RCC 7860 (cell line): ENCODE measurements at regions not wholly inside any gene's neighbourhood (a gene's known extent, or its start where the extent isn't known, plus 50 kb on each side); places are given as distances from the start of the nearest gene placed in this dataset.

Experiments
- DNase-seq: peaks from one replicate; pipeline ENCODE4 v3.0.0-alpha.2; 2015; ENCODE audit warnings: low spot score
- FAIRE-seq: peaks from 2 replicates; lab custom pipeline; 2012; peaks lifted over from hg19 to GRCh38; lab: Jason Lieb, UNC

- no peak for DNase-seq
- no peak for FAIRE-seq
Observed at GRCh38 chr12:28601570-28602058, 411.4 kb downstream of the CCDC91 start.

GRCh38 chr12:28602786-28603185 lies 412.5 kb downstream of the CCDC91 start:
- FAIRE-seq (no peak), DNase-seq (no peak)

- DNase-seq, result no peak
- no peak for FAIRE-seq
Observed at GRCh38 chr12:28603239-28603638, 413.0 kb downstream of the CCDC91 start.

GRCh38 chr12:28603801-28604200 lies 413.5 kb downstream of the CCDC91 start:
- DNase-seq (no peak), FAIRE-seq (no peak)

- no peak for FAIRE-seq
Observed at GRCh38 chr12:28604240-28604639, 414.0 kb downstream of the CCDC91 start.

GRCh38 chr12:28606967-28607557 lies 416.8 kb downstream of the CCDC91 start:
- FAIRE-seq (no peak), DNase-seq (no peak)

More at GRCh38 chr12:28604240-28604639, 414.0 kb downstream of the CCDC91 start:
- DNase-seq, result no peak

GRCh38 chr12:28610401-28611114 lies 420.3 kb downstream of the CCDC91 start:
- FAIRE-seq (no peak), DNase-seq (no peak)

GRCh38 chr12:28611115-28611435 lies 420.8 kb downstream of the CCDC91 start:
- FAIRE-seq, result no peak
- no peak for DNase-seq

GRCh38 chr12:28611449-28611848 lies 421.2 kb downstream of the CCDC91 start:
- no peak for DNase-seq
- FAIRE-seq, result no peak

- no peak for DNase-seq
- no peak for FAIRE-seq
Observed at GRCh38 chr12:28618171-28618570, 427.9 kb downstream of the CCDC91 start.

- no peak for FAIRE-seq
- no peak for DNase-seq
Observed at GRCh38 chr12:28618772-28619171, 428.5 kb downstream of the CCDC91 start.

GRCh38 chr12:28620281-28620680 lies 430.0 kb downstream of the CCDC91 start:
- FAIRE-seq (no peak), DNase-seq (no peak)

GRCh38 chr12:28622406-28622805 lies 432.1 kb downstream of the CCDC91 start:
- DNase-seq (no peak), FAIRE-seq (no peak)

GRCh38 chr12:28626504-28626903 lies 436.2 kb downstream of the CCDC91 start:
- FAIRE-seq (no peak), DNase-seq (no peak)

GRCh38 chr12:28629691-28630090 lies 439.4 kb downstream of the CCDC91 start:
- no peak for FAIRE-seq

GRCh38 chr12:28631831-28632230 lies 441.6 kb downstream of the CCDC91 start:
- DNase-seq (no peak), FAIRE-seq (no peak)

More at GRCh38 chr12:28629691-28630090, 439.4 kb downstream of the CCDC91 start:
- DNase-seq, result no peak

GRCh38 chr12:28640519-28640918 lies 450.3 kb downstream of the CCDC91 start:
- DNase-seq (no peak), FAIRE-seq (no peak)

GRCh38 chr12:28645436-28645835 lies 455.2 kb downstream of the CCDC91 start:
- DNase-seq (no peak), FAIRE-seq (no peak)

- FAIRE-seq (no peak), DNase-seq (no peak)
Observed at GRCh38 chr12:28645891-28646290, 455.6 kb downstream of the CCDC91 start.

GRCh38 chr12:28650906-28651305 lies 460.6 kb downstream of the CCDC91 start:
- FAIRE-seq (no peak), DNase-seq (no peak)

- DNase-seq (no peak), FAIRE-seq (no peak)
Observed at GRCh38 chr12:28652239-28652638, 462.0 kb downstream of the CCDC91 start.

- no peak for DNase-seq
- no peak for FAIRE-seq
Observed at GRCh38 chr12:28681980-28682379, 467.1 kb upstream of the FAR2 start.

GRCh38 chr12:28683366-28683765 lies 465.7 kb upstream of the FAR2 start:
- FAIRE-seq, result no peak

More at GRCh38 chr12:28683366-28683765, 465.7 kb upstream of the FAR2 start:
- no peak for DNase-seq
